DND-41 (cell line): ENCODE measurements at regions not wholly inside any gene's neighbourhood (a gene's known extent, or its start where the extent isn't known, plus 50 kb on each side); places are given as distances from the start of the nearest gene placed in this dataset.

Experiments used
- ATAC-seq: fragments of 200-7000 bp; cut with Tn5 transposase; 3 replicates; pipeline ENCODE4 v1.9.1; 2021; ENCODE audit warnings: low read depth; ENCODE audit not compliant: insufficient read depth
- DNase-seq: peaks from one replicate; pipeline ENCODE4 v3.0.0-alpha.2; 2020
- H2AFZ ChIP-seq: 2 replicates; pipeline ENCODE4 v1.6.0; 2012; ENCODE audit warnings: low read depth, low read length
- H3K27ac ChIP-seq: 2 replicates; pipeline ENCODE4 v1.5.1; 2012; ENCODE audit warnings: low read length, inconsistent platforms
- H3K27me3 ChIP-seq: fragments of 200-600 bp; sonication (generic); 2 replicates; pipeline ENCODE4 v1.6.0; 2012; ENCODE audit warnings: low read length, mild to moderate bottlenecking, inconsistent platforms; ENCODE audit not compliant: insufficient read depth, poor library complexity
- H3K36me3 ChIP-seq: 2 replicates; pipeline ENCODE4 v1.5.1; 2012; ENCODE audit warnings: low read length, inconsistent platforms; ENCODE audit not compliant: insufficient read depth
- H3K4me1 ChIP-seq: 2 replicates; pipeline ENCODE4 v1.5.1; 2012; ENCODE audit warnings: mild to moderate bottlenecking, low read length; ENCODE audit not compliant: insufficient read depth
- H3K4me2 ChIP-seq: 2 replicates; pipeline ENCODE4 v1.6.0; 2012; ENCODE audit warnings: mild to moderate bottlenecking, moderate library complexity, low read length, inconsistent platforms; ENCODE audit not compliant: insufficient read depth
- H3K4me3 ChIP-seq, 2 experiments: fragments of 200-600 bp in 1 of 2; shearing (Covaris generic) in 1 of 2; 2 replicates each; pipeline ENCODE4 v1.5.1; 2012 to 2016; ENCODE audit warnings: inconsistent platforms in 2 of 2, low read length in 2 of 2, mild to moderate bottlenecking in 2 of 2, low read depth in 1 of 2, moderate library complexity in 1 of 2
- H3K79me2 ChIP-seq: 2 replicates; pipeline ENCODE4 v1.6.0; 2012; ENCODE audit warnings: low read length, inconsistent platforms; ENCODE audit not compliant: insufficient read depth
- H3K9ac ChIP-seq: 2 replicates; pipeline ENCODE4 v1.6.0; 2012; ENCODE audit warnings: low read depth, mild to moderate bottlenecking, inconsistent platforms, low read length, moderate library complexity
- H3K9me3 ChIP-seq: 2 replicates; pipeline ENCODE4 v1.5.1; 2012; ENCODE audit warnings: low read length, moderate library complexity, mild to moderate bottlenecking, inconsistent platforms; ENCODE audit not compliant: insufficient read depth, severe bottlenecking
- H4K20me1 ChIP-seq: 2 replicates; pipeline ENCODE4 v1.6.0; 2012; ENCODE audit warnings: low read length; ENCODE audit not compliant: insufficient read depth
- EZH2 ChIP-seq: IDR thresholded peaks from 3 replicates; pipeline ENCODE4 v1.6.1; 2012; ENCODE audit warnings: borderline replicate concordance, low read depth, mild to moderate bottlenecking, moderate library complexity, low read length, inconsistent platforms; ENCODE audit not compliant: severe bottlenecking
- TF ChIP-seq, protein P1 (sequence below): IDR thresholded peaks from 2 replicates; pipeline ENCODE4 v1.5.1; 2012; ENCODE audit warnings: borderline replicate concordance, low read length, moderate library complexity, mild to moderate bottlenecking; ENCODE audit not compliant: poor library complexity, severe bottlenecking; ENCODE audit errors: extremely low read depth

DNA sequence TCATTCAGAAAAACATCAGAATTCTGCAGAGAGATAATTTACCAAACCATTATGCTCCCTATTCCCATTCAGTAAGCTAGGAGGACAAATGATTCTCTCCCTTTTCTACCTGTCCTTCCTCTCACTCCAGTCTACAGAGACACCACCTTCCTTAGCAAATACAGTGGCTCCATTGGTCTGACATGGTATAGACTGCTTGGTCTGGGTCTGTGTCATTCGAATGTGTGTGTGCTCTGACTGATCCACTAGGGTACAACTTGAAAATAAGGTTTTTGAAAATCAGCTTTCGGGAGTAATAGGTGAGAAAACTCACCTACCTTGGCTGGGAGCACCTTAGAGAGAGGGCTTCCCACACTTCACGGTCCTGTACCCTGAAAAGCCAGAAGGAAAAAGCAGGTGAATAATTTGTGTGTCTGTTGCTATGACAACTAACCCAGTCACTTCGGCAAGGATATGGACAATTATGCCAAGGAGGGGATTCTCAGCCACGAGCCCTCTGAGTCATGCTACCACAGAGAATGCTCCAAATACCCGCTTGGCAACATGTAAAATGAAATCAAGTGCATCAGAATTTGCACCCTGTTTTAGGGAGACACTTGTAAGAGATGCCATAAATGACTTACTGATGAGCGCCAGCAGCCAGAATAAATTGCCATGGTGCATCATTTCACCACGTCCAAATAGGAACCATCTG lies 114.5 kb upstream of the PRKCQ start:
- no peaks in the 10 kb centered on the region for H3K79me2 ChIP-seq
- H3K4me1 ChIP-seq = no peaks in the 10 kb centered on the region
- H3K4me3 ChIP-seq = no peak overlapping the region
- no peak overlapping the region for H2AFZ ChIP-seq
- DNase-seq (no peak), ATAC-seq (no peak)
- no peak overlapping the region for H3K4me2 ChIP-seq
- no peaks in the 10 kb centered on the region for H4K20me1 ChIP-seq
- H3K9ac ChIP-seq = no peak overlapping the region
- TF ChIP-seq, protein P1, sequence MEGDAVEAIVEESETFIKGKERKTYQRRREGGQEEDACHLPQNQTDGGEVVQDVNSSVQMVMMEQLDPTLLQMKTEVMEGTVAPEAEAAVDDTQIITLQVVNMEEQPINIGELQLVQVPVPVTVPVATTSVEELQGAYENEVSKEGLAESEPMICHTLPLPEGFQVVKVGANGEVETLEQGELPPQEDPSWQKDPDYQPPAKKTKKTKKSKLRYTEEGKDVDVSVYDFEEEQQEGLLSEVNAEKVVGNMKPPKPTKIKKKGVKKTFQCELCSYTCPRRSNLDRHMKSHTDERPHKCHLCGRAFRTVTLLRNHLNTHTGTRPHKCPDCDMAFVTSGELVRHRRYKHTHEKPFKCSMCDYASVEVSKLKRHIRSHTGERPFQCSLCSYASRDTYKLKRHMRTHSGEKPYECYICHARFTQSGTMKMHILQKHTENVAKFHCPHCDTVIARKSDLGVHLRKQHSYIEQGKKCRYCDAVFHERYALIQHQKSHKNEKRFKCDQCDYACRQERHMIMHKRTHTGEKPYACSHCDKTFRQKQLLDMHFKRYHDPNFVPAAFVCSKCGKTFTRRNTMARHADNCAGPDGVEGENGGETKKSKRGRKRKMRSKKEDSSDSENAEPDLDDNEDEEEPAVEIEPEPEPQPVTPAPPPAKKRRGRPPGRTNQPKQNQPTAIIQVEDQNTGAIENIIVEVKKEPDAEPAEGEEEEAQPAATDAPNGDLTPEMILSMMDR = no peak
- no peaks in the 10 kb centered on the region for H3K9me3 ChIP-seq
- no peak overlapping the region for H3K27ac ChIP-seq
- no peaks in the 10 kb centered on the region for H3K27me3 ChIP-seq
- no peaks in the 10 kb centered on the region for H3K36me3 ChIP-seq

DNA sequence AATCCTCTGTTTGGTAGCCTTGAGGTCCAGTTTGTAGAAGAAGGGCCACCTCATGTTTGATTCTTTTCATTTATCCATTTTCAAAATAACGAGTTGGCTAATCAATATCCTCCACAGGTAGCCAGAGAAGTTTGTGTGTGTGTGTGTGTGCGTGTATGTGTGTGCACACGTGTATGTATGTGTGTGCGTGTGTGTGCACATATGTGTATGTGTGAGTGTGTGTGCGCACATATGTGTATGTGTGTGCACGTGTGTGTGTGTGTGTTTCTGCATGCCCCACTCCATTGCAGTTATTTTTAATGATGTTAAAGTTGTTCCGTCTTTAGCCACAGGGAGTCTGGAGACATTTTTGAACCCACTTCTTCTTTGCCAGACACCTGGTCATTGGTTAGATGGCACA lies 112.8 kb upstream of the PRKCQ start:
- Histone ChIP-seq H2AFZ (no peak overlapping the region), H3K4me2 (no peak overlapping the region), H3K27me3 (no peaks in the 10 kb centered on the region), H3K4me1 (no peaks in the 10 kb centered on the region), H4K20me1 (no peaks in the 10 kb centered on the region), H3K79me2 (no peaks in the 10 kb centered on the region), H3K9ac (no peak overlapping the region), H3K4me3 (no peak overlapping the region), H3K36me3 (no peaks in the 10 kb centered on the region), H3K9me3 (no peaks in the 10 kb centered on the region), H3K27ac (no peak overlapping the region)
- no peak for ATAC-seq
- TF ChIP-seq, protein P1 = no peak
- no peak for TF ChIP-seq EZH2
- no peak for DNase-seq

DNA sequence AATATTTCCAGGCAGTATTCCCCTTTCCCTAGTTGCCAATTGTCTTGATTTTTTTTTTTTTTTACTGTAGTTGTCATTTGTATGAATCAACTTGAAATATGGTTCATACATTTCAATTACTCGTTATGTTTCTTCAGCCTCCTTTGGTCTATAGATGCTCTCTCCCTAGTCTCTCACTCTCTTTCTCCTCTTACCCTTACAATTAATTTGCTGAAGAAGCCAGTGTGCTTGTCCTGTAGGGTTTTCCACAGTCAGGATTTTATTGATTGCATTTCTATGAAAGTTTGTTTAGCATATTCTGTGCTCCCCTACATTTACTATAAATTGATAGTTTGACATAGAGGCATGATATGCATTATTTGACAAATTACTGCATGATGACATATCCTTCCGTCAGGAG lies 112.0 kb upstream of the PRKCQ start:
- Histone ChIP-seq H3K27ac (no peak overlapping the region), H3K9me3 (no peaks in the 10 kb centered on the region), H3K9ac (no peak overlapping the region), H4K20me1 (no peaks in the 10 kb centered on the region), H3K4me3 (no peak overlapping the region), H3K4me2 (no peak overlapping the region), H3K4me1 (no peaks in the 10 kb centered on the region), H3K79me2 (no peaks in the 10 kb centered on the region), H3K27me3 (no peaks in the 10 kb centered on the region), H3K36me3 (no peaks in the 10 kb centered on the region), H2AFZ (no peak overlapping the region)
- TF ChIP-seq EZH2 = no peak
- TF ChIP-seq, protein P1 = no peak
- ATAC-seq (no peak), DNase-seq (no peak)
